B cell (primary cell): ENCODE measurements at regions not wholly inside any gene's neighbourhood (a gene's known extent, or its start where the extent isn't known, plus 50 kb on each side); places are given as distances from the start of the nearest gene placed in this dataset.

Source experiments
- ATAC-seq: fragments of 200-7000 bp; cut with Tn5 transposase; one replicate; pipeline ENCODE4 v1.10.0; 2021; ENCODE audit warnings: low read depth, mild to moderate bottlenecking, moderate number of reproducible peaks, moderate library complexity
- CTCF ChIA-PET: fragments of 350-600 bp; sonication (Branson Sonifier 250); formaldehyde crosslinking; loops from one replicate; lab custom pipeline; 2021; ENCODE audit warnings: antibody characterized with exemption, inconsistent platforms; lab: Charles Lee
- POLR2A ChIA-PET: fragments of 350-600 bp; sonication (Branson Sonifier 250); formaldehyde crosslinking; loops from one replicate; lab custom pipeline; 2021; ENCODE audit warnings: antibody characterized with exemption; lab: Charles Lee
- DNase-seq: peaks from one replicate; pipeline ENCODE4 v3.0.0; 2013
- H2AFZ ChIP-seq: 2 replicates; pipeline ENCODE4 v1.6.1; 2012; ENCODE audit warnings: mild to moderate bottlenecking, low read depth, low read length; ENCODE audit not compliant: insufficient read depth, poor library complexity, severe bottlenecking
- H3K27ac ChIP-seq, 2 donors: 1 replicate in 1 of 2; 2 replicates in 1 of 2; pipeline ENCODE4 v1.5.1; 2012 to 2013; ENCODE audit warnings: low read length in 2 of 2, mild to moderate bottlenecking in 2 of 2, moderate library complexity in 1 of 2
- H3K27me3 ChIP-seq, 4 experiments: fragments of 200-600 bp in 1 of 4; sonication (generic) in 1 of 4; replicated peaks in 1 of 4; 1 replicate in 2 of 4; 2 replicates in 2 of 4; pipeline versions ENCODE4 v1.6.1 to v1.7.0; 2013 to 2016; ENCODE audit warnings: low read length in 3 of 4, mild to moderate bottlenecking in 2 of 4, mixed read lengths in 1 of 4, moderate library complexity in 1 of 4; ENCODE audit not compliant: insufficient read depth in 4 of 4, control insufficient read depth in 3 of 4; ENCODE audit errors: control extremely low read depth in 1 of 4
- H3K36me3 ChIP-seq, 2 experiments: replicated peaks in 1 of 2; 1 replicate in 1 of 2; 2 replicates in 1 of 2; pipeline versions ENCODE4 v1.6.1 to v1.7.1; 2013; ENCODE audit warnings: low read length in 1 of 2; ENCODE audit not compliant: insufficient read depth in 2 of 2, control insufficient read depth in 1 of 2; ENCODE audit errors: control extremely low read depth in 1 of 2, extremely low read depth in 1 of 2
- H3K4me1 ChIP-seq, 2 donors: fragments of 200-600 bp in 1 of 2; sonication (generic) in 1 of 2; 1 replicate in 1 of 2; 2 replicates in 1 of 2; pipeline versions ENCODE4 v1.5.1 to v1.6.1; 2013 to 2017; ENCODE audit warnings: low read length in 2 of 2; ENCODE audit not compliant: control insufficient read depth in 2 of 2, insufficient read depth in 2 of 2
- H3K4me2 ChIP-seq: replicated peaks from 2 replicates; pipeline ENCODE3; 2012; ENCODE audit warnings: mild to moderate bottlenecking, low read depth, low read length; ENCODE audit not compliant: poor library complexity, severe bottlenecking
- H3K4me3 ChIP-seq, 5 experiments: fragments of 200-600 bp in 1 of 5; sonication (generic) in 1 of 5; 1 replicate in 3 of 5; 2 replicates in 2 of 5; pipeline versions ENCODE4 v1.5.1 to v1.7.0; 2011 to 2016; ENCODE audit warnings: low read length in 4 of 5, mild to moderate bottlenecking in 4 of 5, low read depth in 2 of 5, control low read depth in 1 of 5, moderate library complexity in 1 of 5; ENCODE audit not compliant: insufficient read depth in 1 of 5; ENCODE audit errors: control extremely low read depth in 1 of 5, extremely low read depth in 1 of 5
- H3K79me2 ChIP-seq: fragments of 200-600 bp; sonication (generic); one replicate; pipeline ENCODE4 v1.6.0; 2016; ENCODE audit warnings: low read length; ENCODE audit not compliant: control insufficient read depth, insufficient read depth
- H3K9ac ChIP-seq: fragments of 200-600 bp; sonication (generic); 2 replicates; pipeline ENCODE4 v1.6.1; 2017; ENCODE audit warnings: mild to moderate bottlenecking, low read length, moderate library complexity
- H3K9me3 ChIP-seq, 3 donors: one replicate each; pipeline versions ENCODE4 v1.6.1 to v1.7.1; 2013; ENCODE audit warnings: low read length in 2 of 3; ENCODE audit not compliant: control insufficient read depth in 2 of 3, insufficient read depth in 1 of 3; ENCODE audit errors: control extremely low read depth in 1 of 3
- H4K20me1 ChIP-seq: 2 replicates; pipeline ENCODE4 v1.6.0; 2012; ENCODE audit warnings: mild to moderate bottlenecking, low read length; ENCODE audit not compliant: insufficient read depth, control insufficient read depth, poor library complexity, severe bottlenecking
- H3K27ac Mint-ChIP-seq: one replicate; pipeline ENCODE4 v1.8.0; 2021; ENCODE audit warnings: mixed read lengths
- H3K27me3 Mint-ChIP-seq: one replicate; pipeline ENCODE4 v1.8.0; 2021; ENCODE audit warnings: mixed read lengths
- H3K4me1 Mint-ChIP-seq: one replicate; pipeline ENCODE4 v1.8.0; 2021; ENCODE audit warnings: mixed read lengths
- H3K4me3 Mint-ChIP-seq: one replicate; pipeline ENCODE4 v1.8.0; 2021; ENCODE audit warnings: mixed read lengths
- H3K9me3 Mint-ChIP-seq: one replicate; pipeline ENCODE4 v1.8.0; 2022; ENCODE audit warnings: mixed read lengths; ENCODE audit not compliant: insufficient read depth
- CTCF ChIP-seq: fragments of 200-600 bp; IDR thresholded peaks from one replicate; pipeline ENCODE4 v1.8.0; 2022; ENCODE audit warnings: antibody characterized with exemption, mild to moderate bottlenecking
- EZH2 ChIP-seq: IDR thresholded peaks from 2 replicates; pipeline ENCODE4 v1.6.1; 2012; ENCODE audit warnings: borderline replicate concordance, low read depth, mild to moderate bottlenecking, moderate library complexity, low read length; ENCODE audit not compliant: insufficient read depth, poor library complexity, severe bottlenecking
- WGBS: methylation state at CpG from one replicate; pipeline ENCODE4 v1.1.5; 2013; ENCODE audit warnings: missing lambda C conversion rate; ENCODE audit not compliant: insufficient coverage; 5-methylcytosine and 5-hydroxymethylcytosine counted together
- intact Hi-C: fragments of 100-400 bp; cut with micrococcal nuclease; formaldehyde crosslinking; loops from one replicate; pipeline ENCODE4 v1.10.0; 2022

- no peaks in the 10 kb centered on the region for H3K27me3 ChIP-seq
- POLR2A ChIA-PET = no interaction called here
- no peaks in the 10 kb centered on the region for H4K20me1 ChIP-seq
- H3K9ac ChIP-seq = no peak overlapping the region
- no peak overlapping the region for H2AFZ ChIP-seq
- H3K9me3 Mint-ChIP-seq = peaks cover 3% of the 10 kb centered on the region
- H3K9me3 ChIP-seq = no peaks in the 10 kb centered on the region
- WGBS = 100% methylated on average over 1 of the region's 3 CpGs
- CTCF ChIA-PET = no interaction called here
- no peaks in the 10 kb centered on the region for H3K4me1 Mint-ChIP-seq
- intact Hi-C loops = no loop called here
- H3K4me3 Mint-ChIP-seq = no peak overlapping the region
- no peaks in the 10 kb centered on the region for H3K4me1 ChIP-seq
- H3K27me3 Mint-ChIP-seq = no peaks in the 10 kb centered on the region
- no peak for ATAC-seq
- H3K4me2 ChIP-seq = no peak overlapping the region
- no peak for TF ChIP-seq EZH2
- TF ChIP-seq CTCF = no peak
- no peaks in the 10 kb centered on the region for H3K36me3 ChIP-seq
- H3K4me3 ChIP-seq = no peak overlapping the region
- H3K27ac Mint-ChIP-seq = no peak overlapping the region
- H3K27ac ChIP-seq = no peak overlapping the region
- DNase-seq = no peak
- no peaks in the 10 kb centered on the region for H3K79me2 ChIP-seq
Measured at GRCh38 chr6:164258421-164258820, 843.9 kb downstream of the QKI start.

DNA sequence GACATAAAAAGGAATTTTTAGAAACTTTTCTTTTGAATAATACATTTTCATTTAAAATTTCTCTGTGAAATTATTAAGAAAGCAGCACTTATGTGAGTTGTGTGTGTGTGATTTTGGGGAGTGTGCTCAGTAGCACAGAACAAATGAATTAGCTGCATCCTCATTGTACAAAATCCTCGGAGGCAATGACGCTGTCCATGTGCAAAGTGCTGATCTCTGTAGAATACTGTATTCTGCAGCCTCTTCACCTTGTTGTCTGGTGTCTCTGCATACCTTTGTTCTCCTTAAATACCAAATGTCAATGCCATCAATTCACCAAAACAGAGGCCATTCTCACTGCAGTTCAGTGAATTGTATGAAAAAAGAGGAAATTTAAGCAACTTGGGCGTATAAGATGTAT, 838.4 kb downstream of the QKI start:
- Mint-ChIP-seq H3K4me3 (no peak overlapping the region), H3K9me3 (no peaks in the 10 kb centered on the region)
- no peaks in the 10 kb centered on the region for H3K36me3 ChIP-seq

More for the DNA sequence above, 838.4 kb downstream of the QKI start:
- no peaks in the 10 kb centered on the region for H3K27me3 ChIP-seq
- H4K20me1 ChIP-seq = no peaks in the 10 kb centered on the region
- DNase-seq (no peak), ATAC-seq (no peak)
- no peak overlapping the region for H3K9ac ChIP-seq
- no peak overlapping the region for H3K4me3 ChIP-seq
- H3K27me3 Mint-ChIP-seq = no peaks in the 10 kb centered on the region
- H3K4me1 Mint-ChIP-seq = no peaks in the 10 kb centered on the region
- no peak overlapping the region for H3K27ac ChIP-seq
- no peaks in the 10 kb centered on the region for H3K79me2 ChIP-seq
- H3K4me2 ChIP-seq = no peak overlapping the region
- no peaks in the 10 kb centered on the region for H3K4me1 ChIP-seq
- WGBS = 60% methylated on average over 2 of the region's 3 CpGs
- ChIA-PET CTCF (no interaction called here), POLR2A (no interaction called here)
- H3K27ac Mint-ChIP-seq = no peak overlapping the region
- no peak for TF ChIP-seq CTCF
- no peak for TF ChIP-seq EZH2
- intact Hi-C loops = no loop called here
- no peaks in the 10 kb centered on the region for H3K9me3 ChIP-seq
- H2AFZ ChIP-seq = no peak overlapping the region
